B cell (primary cell): ENCODE measurements at regions not wholly inside any gene's neighbourhood (a gene's known extent, or its start where the extent isn't known, plus 50 kb on each side); places are given as distances from the start of the nearest gene placed in this dataset.

Experiments used
- ATAC-seq: fragments of 200-7000 bp; cut with Tn5 transposase; one replicate; pipeline ENCODE4 v1.10.0; 2021; ENCODE audit warnings: low read depth, mild to moderate bottlenecking, moderate number of reproducible peaks, moderate library complexity
- CTCF ChIA-PET: fragments of 350-600 bp; sonication (Branson Sonifier 250); formaldehyde crosslinking; loops from one replicate; lab custom pipeline; 2021; ENCODE audit warnings: antibody characterized with exemption, inconsistent platforms; lab: Charles Lee
- POLR2A ChIA-PET: fragments of 350-600 bp; sonication (Branson Sonifier 250); formaldehyde crosslinking; loops from one replicate; lab custom pipeline; 2021; ENCODE audit warnings: antibody characterized with exemption; lab: Charles Lee
- DNase-seq: peaks from one replicate; pipeline ENCODE4 v3.0.0; 2013
- H2AFZ ChIP-seq: 2 replicates; pipeline ENCODE4 v1.6.1; 2012; ENCODE audit warnings: mild to moderate bottlenecking, low read depth, low read length; ENCODE audit not compliant: insufficient read depth, poor library complexity, severe bottlenecking
- H3K27ac ChIP-seq, 2 donors: 1 replicate in 1 of 2; 2 replicates in 1 of 2; pipeline ENCODE4 v1.5.1; 2012 to 2013; ENCODE audit warnings: low read length in 2 of 2, mild to moderate bottlenecking in 2 of 2, moderate library complexity in 1 of 2
- H3K27me3 ChIP-seq, 4 experiments: fragments of 200-600 bp in 1 of 4; sonication (generic) in 1 of 4; replicated peaks in 1 of 4; 1 replicate in 2 of 4; 2 replicates in 2 of 4; pipeline versions ENCODE4 v1.6.1 to v1.7.0; 2013 to 2016; ENCODE audit warnings: low read length in 3 of 4, mild to moderate bottlenecking in 2 of 4, mixed read lengths in 1 of 4, moderate library complexity in 1 of 4; ENCODE audit not compliant: insufficient read depth in 4 of 4, control insufficient read depth in 3 of 4; ENCODE audit errors: control extremely low read depth in 1 of 4
- H3K36me3 ChIP-seq, 2 experiments: replicated peaks in 1 of 2; 1 replicate in 1 of 2; 2 replicates in 1 of 2; pipeline versions ENCODE4 v1.6.1 to v1.7.1; 2013; ENCODE audit warnings: low read length in 1 of 2; ENCODE audit not compliant: insufficient read depth in 2 of 2, control insufficient read depth in 1 of 2; ENCODE audit errors: control extremely low read depth in 1 of 2, extremely low read depth in 1 of 2
- H3K4me1 ChIP-seq, 2 donors: fragments of 200-600 bp in 1 of 2; sonication (generic) in 1 of 2; 1 replicate in 1 of 2; 2 replicates in 1 of 2; pipeline versions ENCODE4 v1.5.1 to v1.6.1; 2013 to 2017; ENCODE audit warnings: low read length in 2 of 2; ENCODE audit not compliant: control insufficient read depth in 2 of 2, insufficient read depth in 2 of 2
- H3K4me2 ChIP-seq: replicated peaks from 2 replicates; pipeline ENCODE3; 2012; ENCODE audit warnings: mild to moderate bottlenecking, low read depth, low read length; ENCODE audit not compliant: poor library complexity, severe bottlenecking
- H3K4me3 ChIP-seq, 5 experiments: fragments of 200-600 bp in 1 of 5; sonication (generic) in 1 of 5; 1 replicate in 3 of 5; 2 replicates in 2 of 5; pipeline versions ENCODE4 v1.5.1 to v1.7.0; 2011 to 2016; ENCODE audit warnings: low read length in 4 of 5, mild to moderate bottlenecking in 4 of 5, low read depth in 2 of 5, control low read depth in 1 of 5, moderate library complexity in 1 of 5; ENCODE audit not compliant: insufficient read depth in 1 of 5; ENCODE audit errors: control extremely low read depth in 1 of 5, extremely low read depth in 1 of 5
- H3K79me2 ChIP-seq: fragments of 200-600 bp; sonication (generic); one replicate; pipeline ENCODE4 v1.6.0; 2016; ENCODE audit warnings: low read length; ENCODE audit not compliant: control insufficient read depth, insufficient read depth
- H3K9ac ChIP-seq: fragments of 200-600 bp; sonication (generic); 2 replicates; pipeline ENCODE4 v1.6.1; 2017; ENCODE audit warnings: mild to moderate bottlenecking, low read length, moderate library complexity
- H3K9me3 ChIP-seq, 3 donors: one replicate each; pipeline versions ENCODE4 v1.6.1 to v1.7.1; 2013; ENCODE audit warnings: low read length in 2 of 3; ENCODE audit not compliant: control insufficient read depth in 2 of 3, insufficient read depth in 1 of 3; ENCODE audit errors: control extremely low read depth in 1 of 3
- H4K20me1 ChIP-seq: 2 replicates; pipeline ENCODE4 v1.6.0; 2012; ENCODE audit warnings: mild to moderate bottlenecking, low read length; ENCODE audit not compliant: insufficient read depth, control insufficient read depth, poor library complexity, severe bottlenecking
- H3K27ac Mint-ChIP-seq: one replicate; pipeline ENCODE4 v1.8.0; 2021; ENCODE audit warnings: mixed read lengths
- H3K27me3 Mint-ChIP-seq: one replicate; pipeline ENCODE4 v1.8.0; 2021; ENCODE audit warnings: mixed read lengths
- H3K4me1 Mint-ChIP-seq: one replicate; pipeline ENCODE4 v1.8.0; 2021; ENCODE audit warnings: mixed read lengths
- H3K4me3 Mint-ChIP-seq: one replicate; pipeline ENCODE4 v1.8.0; 2021; ENCODE audit warnings: mixed read lengths
- H3K9me3 Mint-ChIP-seq: one replicate; pipeline ENCODE4 v1.8.0; 2022; ENCODE audit warnings: mixed read lengths; ENCODE audit not compliant: insufficient read depth
- CTCF ChIP-seq: fragments of 200-600 bp; IDR thresholded peaks from one replicate; pipeline ENCODE4 v1.8.0; 2022; ENCODE audit warnings: antibody characterized with exemption, mild to moderate bottlenecking
- EZH2 ChIP-seq: IDR thresholded peaks from 2 replicates; pipeline ENCODE4 v1.6.1; 2012; ENCODE audit warnings: borderline replicate concordance, low read depth, mild to moderate bottlenecking, moderate library complexity, low read length; ENCODE audit not compliant: insufficient read depth, poor library complexity, severe bottlenecking
- WGBS: methylation state at CpG from one replicate; pipeline ENCODE4 v1.1.5; 2013; ENCODE audit warnings: missing lambda C conversion rate; ENCODE audit not compliant: insufficient coverage; 5-methylcytosine and 5-hydroxymethylcytosine counted together
- intact Hi-C: fragments of 100-400 bp; cut with micrococcal nuclease; formaldehyde crosslinking; loops from one replicate; pipeline ENCODE4 v1.10.0; 2022

- Histone ChIP-seq H3K4me2 (no peak overlapping the region), H3K4me1 (peaks cover 9 to 11% of the 10 kb centered on the region in 2 donors), H3K4me3 (no peak overlapping the region), H2AFZ (no peak overlapping the region), H3K79me2 (no peaks in the 10 kb centered on the region), H3K9ac (no peak overlapping the region), H4K20me1 (no peaks in the 10 kb centered on the region), H3K9me3 (no peaks in the 10 kb centered on the region), H3K27ac (no peak overlapping the region), H3K27me3 (peaks cover 0 to 2% (median 0%) of the 10 kb centered on the region in 4 experiments), H3K36me3 (no peaks in the 10 kb centered on the region)
- ChIA-PET CTCF (no interaction called here), POLR2A (no interaction called here)
- peaks cover 4% of the 10 kb centered on the region for H3K27me3 Mint-ChIP-seq
- H3K27ac Mint-ChIP-seq = no peak overlapping the region
- DNase-seq (no peak), ATAC-seq (no peak)
- peaks cover 11% of the 10 kb centered on the region for H3K4me1 Mint-ChIP-seq
- H3K4me3 Mint-ChIP-seq = no peak overlapping the region
- TF ChIP-seq EZH2 (no peak), CTCF (no peak)
- no peaks in the 10 kb centered on the region for H3K9me3 Mint-ChIP-seq
- 97% methylated on average over 11 of the region's 11 CpGs for WGBS
- intact Hi-C loops = no loop called here
These were observed 110.8 kb upstream of the GSE1 start for GRCh38 chr16:85502357-85502756.

GRCh38 chr16:85503679-85504231 is 109.4 kb upstream of the GSE1 start:
- intact Hi-C loops = no loop called here
- H3K9me3 ChIP-seq = no peaks in the 10 kb centered on the region
- H3K4me2 ChIP-seq = no peak overlapping the region
- H3K79me2 ChIP-seq = no peaks in the 10 kb centered on the region
- no peak overlapping the region for H3K4me3 Mint-ChIP-seq
- 97% methylated on average over 22 of the region's 26 CpGs for WGBS
- no peak for DNase-seq
- ATAC-seq = no peak
- H2AFZ ChIP-seq = no peak overlapping the region
- no peak overlapping the region for H3K27ac Mint-ChIP-seq
- H3K4me1 Mint-ChIP-seq = peaks cover 3% of the 10 kb centered on the region
- no peaks in the 10 kb centered on the region for H3K27me3 Mint-ChIP-seq
- H3K27me3 ChIP-seq = peaks cover 0 to 2% (median 0%) of the 10 kb centered on the region in 4 experiments
- no peaks in the 10 kb centered on the region for H3K36me3 ChIP-seq
- no peak overlapping the region for H3K4me3 ChIP-seq
- ChIA-PET CTCF (no interaction called here), POLR2A (no interaction called here)
- peaks cover 3% of the 10 kb centered on the region in 2 donors for H3K4me1 ChIP-seq
- no peaks in the 10 kb centered on the region for H4K20me1 ChIP-seq
- no peak overlapping the region for H3K27ac ChIP-seq
- no peaks in the 10 kb centered on the region for H3K9me3 Mint-ChIP-seq
- TF ChIP-seq EZH2 (no peak), CTCF (no peak)
- no peak overlapping the region for H3K9ac ChIP-seq
